ENCODE measurements at regions not wholly inside any gene's neighbourhood (a gene's known extent, or its start where the extent isn't known, plus 50 kb on each side); places are given as distances from the start of the nearest gene placed in this dataset.

- no peak for TF ChIP-seq TERF1 (CRISPR knock-in tag; IDR thresholded peaks at IDR 0.05)
- no peak for TF ChIP-seq KAT8 (CRISPR knock-in tag; IDR thresholded peaks at IDR 0.05)
- no peak for TF ChIP-seq GPBP1L1 (CRISPR knock-in tag; IDR thresholded peaks at IDR 0.05)
- TF ChIP-seq HNRNPL (IDR thresholded peaks at IDR 0.05; ENCODE audit: low read depth, low read length), result no peak
- no peak for TF ChIP-seq MED13 (CRISPR knock-in tag; IDR thresholded peaks at IDR 0.05)
Observed at GRCh38 chr17:79340333-79341221, 266.0 kb downstream of the ENGASE start (continued).

- no TSS peak for BruUV-seq (replicated peaks)
- ChIA-PET POLR2A (no interaction called here), CTCF (ENCODE audit: low intra/inter-chr PET ratio, low total read pairs) (no interaction called here)
- WGBS (ENCODE audit: low lambda C conversion rate), result 12% methylated on average over 7 of the region's 7 CpGs
- H3K9ac ChIP-seq (ENCODE audit: insufficient read depth, low read depth, low read length), result no peak overlapping the region
- in situ Hi-C loops (cut with HindIII; ENCODE audit: extremely low pct_ligation_motif_present, low pct_unique_long_range_greater_than_20kb) (no loop called here), intact Hi-C loops (cut with micrococcal nuclease; ENCODE audit: unreplicated experiment) (no loop called here)
- no peak overlapping the region for H2AFZ ChIP-seq (ENCODE audit: low read length)
- 0 out of 2 replicates have a peak, but pooled peaks cover 2% of the 10 kb centered on the region for H4K20me1 ChIP-seq (ENCODE audit: insufficient read depth, low read length)
- H3K4me2 ChIP-seq (ENCODE audit: low read depth, low read length), result no peak overlapping the region
- no peak overlapping the region for H3K4me3 ChIP-seq (replicated peaks in 1 of 3; ENCODE audit: insufficient read depth in 1 of 3, low read depth in 2 of 3, low read length in 3 of 3)
- DNase-seq (ENCODE audit: low spot score) (no peak), FAIRE-seq (no peak), ATAC-seq (no peak)
- H3K79me2 ChIP-seq (ENCODE audit: insufficient read depth, low read length), result no peaks in the 10 kb centered on the region
- H3K4me1 ChIP-seq (ENCODE audit: insufficient read depth, low read length), result no peaks in the 10 kb centered on the region
- peaks cover 2 to 70% of the 10 kb centered on the region in 2 experiments; a peak in 4 of 5 replicates for H3K27me3 ChIP-seq (ENCODE audit: control insufficient read depth in 1 of 2, insufficient read depth in 2 of 2, low read length in 2 of 2)
- H3K27ac ChIP-seq (ENCODE audit: extremely low read length, insufficient read depth, low read length), result no peak overlapping the region
- H3K9me3 ChIP-seq (ENCODE audit: low read length), result no peaks in the 10 kb centered on the region
- no peak for TF ChIP-seq NPAS2 (CRISPR knock-in tag; IDR thresholded peaks at IDR 0.05; ENCODE audit: borderline replicate concordance)
- no peak for TF ChIP-seq PRDM4 (CRISPR knock-in tag; IDR thresholded peaks at IDR 0.05; ENCODE audit: borderline replicate concordance)
- no peak for TF ChIP-seq ZNF367 (CRISPR knock-in tag; IDR thresholded peaks at IDR 0.05; ENCODE audit: borderline replicate concordance)
- no peak for TF ChIP-seq ZNF816 (CRISPR knock-in tag; IDR thresholded peaks at IDR 0.05; ENCODE audit: borderline replicate concordance)
- no peak for TF ChIP-seq SIN3B (IDR thresholded peaks at IDR 0.05; ENCODE audit: low read length)
- TF ChIP-seq ZFYVE20 (CRISPR knock-in tag; IDR thresholded peaks at IDR 0.05; ENCODE audit: borderline replicate concordance, low read depth), result no peak
- no peak for TF ChIP-seq TOE1 (CRISPR knock-in tag; IDR thresholded peaks at IDR 0.05)
- no peak for TF ChIP-seq ZNF589 (CRISPR knock-in tag; conservative IDR thresholded peaks at IDR 0.05)
- no peak for TF ChIP-seq RAD21 (CRISPR knock-in tag; IDR thresholded peaks at IDR 0.05)
- no peak for TF ChIP-seq ZGPAT (CRISPR knock-in tag; IDR thresholded peaks at IDR 0.05)
- no peak for TF ChIP-seq MTF2 (CRISPR knock-in tag; IDR thresholded peaks at IDR 0.05; ENCODE audit: borderline replicate concordance)
- no peaks in the 10 kb centered on the region for H3K36me3 ChIP-seq (replicated peaks in 1 of 2; ENCODE audit: control insufficient read depth in 1 of 2, insufficient read depth in 2 of 2, low read length in 2 of 2)
Observed at GRCh38 chr17:79339321-79339720, 264.7 kb downstream of the ENGASE start.

Measured in HepG2 (cell line).